H1 (cell line): ENCODE measurements at regions not wholly inside any gene's neighbourhood (a gene's known extent, or its start where the extent isn't known, plus 50 kb on each side); places are given as distances from the start of the nearest gene placed in this dataset.

ENCODE experiments used
- BRCA1 ChIP-seq: IDR thresholded peaks from 2 replicates; pipeline ENCODE4 v1.6.1; 2012; ENCODE audit warnings: low read depth, low read length, improper control_type of control experiment
- CBX5 ChIP-seq: fragments of 300-800, 300-1000 bp; sonication (generic); IDR thresholded peaks from 2 replicates; pipeline ENCODE4 v1.7.1; 2016; ENCODE audit warnings: antibody characterized with exemption, low read length, low read depth
- KDM4A ChIP-seq: IDR thresholded peaks from one replicate; pipeline ENCODE4 v1.7.1; 2012; ENCODE audit warnings: low read depth, mild to moderate bottlenecking, moderate library complexity, low read length, inconsistent platforms; ENCODE audit not compliant: severe bottlenecking
- RXRA ChIP-seq: IDR thresholded peaks from 2 replicates; pipeline ENCODE4 v1.6.1; 2011; ENCODE audit warnings: low read depth, mild to moderate bottlenecking, low read length, moderate library complexity; ENCODE audit not compliant: insufficient read depth
- TAF1 ChIP-seq: IDR thresholded peaks from 2 replicates; pipeline ENCODE4 v1.6.1; 2011; ENCODE audit warnings: mild to moderate bottlenecking, low read depth, low read length
- TBP ChIP-seq: IDR thresholded peaks from 2 replicates; pipeline ENCODE4 v1.6.1; 2011; ENCODE audit warnings: low read depth, low read length, improper control_type of control experiment
- TEAD4 ChIP-seq: IDR thresholded peaks from 2 replicates; pipeline ENCODE4 v1.6.1; 2012; ENCODE audit warnings: low read depth, low read length, inconsistent platforms, mixed read lengths

GRCh38 chr3:145333931-145334330 lies 827.1 kb downstream of the PLOD2 start (continued):
- TF ChIP-seq CBX5 (no peak), KDM4A (no peak), RXRA (no peak), BRCA1 (no peak), TBP (no peak), TAF1 (no peak), TEAD4 (no peak)
